Uterus (tissue), 2 donors: ENCODE measurements at regions not wholly inside any gene's neighbourhood (a gene's known extent, or its start where the extent isn't known, plus 50 kb on each side); places are given as distances from the start of the nearest gene placed in this dataset.
"Not testable (repeated sequence)": the region's sequence is repeated elsewhere in the genome, so short reads cannot be mapped to it uniquely, and the experiment has no call there.

ENCODE experiments used
- POLR2A ChIP-seq, 2 donors: fragments of 450-650 bp; IDR thresholded peaks; one replicate each; pipeline ENCODE4 v1.6.1; 2016; ENCODE audit warnings: antibody characterized with exemption in 2 of 2, mild to moderate bottlenecking in 1 of 2, moderate library complexity in 1 of 2
- TF ChIP-seq, protein P1 (sequence below), 4 experiments: fragments of 200-600 bp in 2 of 4; fragments of 450-650 bp in 2 of 4; sonication (generic) in 2 of 4; IDR thresholded peaks; one replicate each; pipeline ENCODE4 v1.5.1; 2016 to 2019; ENCODE audit warnings: antibody characterized with exemption in 4 of 4, mild to moderate bottlenecking in 2 of 4, moderate library complexity in 1 of 4

DNA sequence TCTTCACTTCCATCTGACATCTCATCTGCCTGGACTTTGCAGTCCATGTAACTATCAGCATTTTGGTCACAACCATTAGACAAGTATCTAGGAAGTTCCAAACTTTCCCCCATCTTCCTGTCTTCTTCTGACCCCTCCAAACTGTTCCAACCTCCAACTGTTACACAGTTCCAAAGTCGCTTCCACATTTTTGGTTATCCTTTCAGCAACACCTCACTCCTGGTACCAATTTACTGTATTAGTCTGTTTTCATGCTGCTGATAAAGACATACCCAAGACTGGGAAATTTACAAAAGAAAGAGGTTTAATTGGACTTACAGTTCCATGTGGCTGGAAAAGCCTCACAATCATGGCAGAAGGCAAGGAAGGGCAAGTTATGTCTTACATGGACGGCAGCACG is 143.4 kb upstream of the OR4E1 start:
- TF ChIP-seq, protein P1, sequence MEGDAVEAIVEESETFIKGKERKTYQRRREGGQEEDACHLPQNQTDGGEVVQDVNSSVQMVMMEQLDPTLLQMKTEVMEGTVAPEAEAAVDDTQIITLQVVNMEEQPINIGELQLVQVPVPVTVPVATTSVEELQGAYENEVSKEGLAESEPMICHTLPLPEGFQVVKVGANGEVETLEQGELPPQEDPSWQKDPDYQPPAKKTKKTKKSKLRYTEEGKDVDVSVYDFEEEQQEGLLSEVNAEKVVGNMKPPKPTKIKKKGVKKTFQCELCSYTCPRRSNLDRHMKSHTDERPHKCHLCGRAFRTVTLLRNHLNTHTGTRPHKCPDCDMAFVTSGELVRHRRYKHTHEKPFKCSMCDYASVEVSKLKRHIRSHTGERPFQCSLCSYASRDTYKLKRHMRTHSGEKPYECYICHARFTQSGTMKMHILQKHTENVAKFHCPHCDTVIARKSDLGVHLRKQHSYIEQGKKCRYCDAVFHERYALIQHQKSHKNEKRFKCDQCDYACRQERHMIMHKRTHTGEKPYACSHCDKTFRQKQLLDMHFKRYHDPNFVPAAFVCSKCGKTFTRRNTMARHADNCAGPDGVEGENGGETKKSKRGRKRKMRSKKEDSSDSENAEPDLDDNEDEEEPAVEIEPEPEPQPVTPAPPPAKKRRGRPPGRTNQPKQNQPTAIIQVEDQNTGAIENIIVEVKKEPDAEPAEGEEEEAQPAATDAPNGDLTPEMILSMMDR (IDR thresholded peaks at IDR 0.05), result not testable (repeated sequence)
- not testable (repeated sequence) for TF ChIP-seq POLR2A (IDR thresholded peaks at IDR 0.05)
